Mesendoderm (in vitro differentiated cells): ENCODE measurements at regions not wholly inside any gene's neighbourhood (a gene's known extent, or its start where the extent isn't known, plus 50 kb on each side); places are given as distances from the start of the nearest gene placed in this dataset.

Experiments
- DNase-seq: peaks from one replicate; pipeline ENCODE4 v3.0.0; 2013
- H2AK5ac ChIP-seq: 2 replicates; pipeline ENCODE4 v1.6.1; 2013; ENCODE audit warnings: low read length, inconsistent platforms
- H2BK120ac ChIP-seq: 2 replicates; pipeline ENCODE4 v1.6.1; 2013; ENCODE audit warnings: low read depth, mild to moderate bottlenecking, low read length, moderate library complexity, mixed read lengths
- H2BK15ac ChIP-seq: replicated peaks from 2 replicates; pipeline ENCODE4 v1.6.1; 2013; ENCODE audit warnings: low read depth, mild to moderate bottlenecking, moderate library complexity
- H2BK5ac ChIP-seq: 2 replicates; pipeline ENCODE4 v1.6.1; 2013; ENCODE audit warnings: low read length, inconsistent platforms
- H3K18ac ChIP-seq: 2 replicates; pipeline ENCODE4 v1.6.1; 2013; ENCODE audit warnings: mild to moderate bottlenecking, low read length, mixed read lengths
- H3K23ac ChIP-seq: one replicate; pipeline ENCODE4 v1.6.1; 2013; ENCODE audit warnings: low read length
- H3K27ac ChIP-seq: 2 replicates; pipeline ENCODE4 v1.5.1; 2013; ENCODE audit warnings: low read depth, mild to moderate bottlenecking, inconsistent platforms, low read length, moderate library complexity
- H3K27me3 ChIP-seq: 2 replicates; pipeline ENCODE4 v1.6.1; 2013; ENCODE audit warnings: low read length, control low read depth, mild to moderate bottlenecking, inconsistent platforms; ENCODE audit not compliant: insufficient read depth, poor library complexity
- H3K36me3 ChIP-seq: 2 replicates; pipeline ENCODE4 v1.6.1; 2013; ENCODE audit warnings: low read length, inconsistent platforms; ENCODE audit not compliant: control insufficient read depth, insufficient read depth
- H3K4ac ChIP-seq: one replicate; pipeline ENCODE4 v1.6.1; 2013; ENCODE audit warnings: low read depth, mild to moderate bottlenecking, low read length, moderate library complexity
- H3K4me1 ChIP-seq: 2 replicates; pipeline ENCODE4 v1.6.1; 2013; ENCODE audit warnings: low read depth, low read length, inconsistent platforms; ENCODE audit not compliant: control insufficient read depth
- H3K4me2 ChIP-seq: 2 replicates; pipeline ENCODE4 v1.6.1; 2013; ENCODE audit warnings: low read length
- H3K4me3 ChIP-seq: 2 replicates; pipeline ENCODE4 v1.5.1; 2013; ENCODE audit warnings: mild to moderate bottlenecking, low read length
- H3K56ac ChIP-seq: one replicate; pipeline ENCODE4 v1.6.1; 2013; ENCODE audit warnings: low read length
- H3K79me1 ChIP-seq: 2 replicates; pipeline ENCODE4 v1.6.1; 2013; ENCODE audit warnings: low read length, inconsistent platforms
- H3K79me2 ChIP-seq: 2 replicates; pipeline ENCODE4 v1.6.1; 2013; ENCODE audit warnings: mild to moderate bottlenecking, low read length; ENCODE audit not compliant: control insufficient read depth, insufficient read depth
- H3K9ac ChIP-seq: 2 replicates; pipeline ENCODE4 v1.6.1; 2013; ENCODE audit warnings: low read length, inconsistent platforms
- H4K5ac ChIP-seq: one replicate; pipeline ENCODE4 v1.6.1; 2013; ENCODE audit warnings: low read length
- H4K8ac ChIP-seq: one replicate; pipeline ENCODE4 v1.6.1; 2013; ENCODE audit warnings: low read depth, mild to moderate bottlenecking, control low read depth, low read length, moderate library complexity
- WGBS: extraction: QIAGEN DNeasy Blood & Tissue Kit; methylation state at CpG from one replicate; pipeline ENCODE4 v1.1.7; 2013; ENCODE audit warnings: low lambda C conversion rate, missing lambda C conversion rate; ENCODE audit not compliant: insufficient coverage; ENCODE audit errors: extremely low coverage; 5-methylcytosine and 5-hydroxymethylcytosine counted together

GRCh38 chr3:110569073-110569472 is 502.5 kb upstream of the NECTIN3 start:
- Histone ChIP-seq H3K4me3 (no peak overlapping the region), H3K4me2 (no peak overlapping the region), H3K4me1 (no peaks in the 10 kb centered on the region)

DNA sequence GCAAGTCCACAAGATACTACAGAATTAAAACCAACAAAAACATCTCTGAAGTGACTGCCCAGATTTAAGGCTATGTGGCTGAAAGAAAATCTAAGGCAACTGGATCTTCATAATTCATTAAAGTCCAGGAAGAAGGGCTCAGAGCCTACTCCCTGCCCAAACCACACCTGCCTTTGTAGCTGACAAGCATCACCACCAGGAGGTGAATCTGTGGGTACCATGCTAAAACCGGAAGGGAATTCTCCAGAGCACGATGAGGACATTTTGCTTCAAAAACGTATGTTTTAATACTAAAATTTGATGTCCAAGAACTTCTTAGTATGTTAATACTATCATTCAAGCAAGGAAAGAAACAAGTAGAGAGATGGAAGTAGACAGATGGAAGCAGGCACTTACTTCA is 495.9 kb upstream of the NECTIN3 start:
- Histone ChIP-seq H3K18ac (no peak overlapping the region), H4K5ac (no peak overlapping the region), H2BK5ac (no peak overlapping the region), H4K8ac (no peak overlapping the region), H3K4ac (no peak overlapping the region), H3K27ac (no peak overlapping the region), H3K4me3 (no peak overlapping the region), H2BK15ac (no peak overlapping the region), H3K9ac (no peak overlapping the region), H3K36me3 (no peaks in the 10 kb centered on the region), H3K27me3 (no peaks in the 10 kb centered on the region), H3K4me1 (peaks cover 4% of the 10 kb centered on the region), H2BK120ac (no peak overlapping the region), H3K56ac (no peak overlapping the region), H3K79me1 (no peaks in the 10 kb centered on the region), H2AK5ac (no peak overlapping the region), H3K79me2 (no peaks in the 10 kb centered on the region), H3K4me2 (no peak overlapping the region), H3K23ac (no peak overlapping the region)
- DNase-seq: peak; percentile 41
- no CpG with 5 or more reads among the region's 3 CpGs for WGBS

More at GRCh38 chr3:110569073-110569472, 502.5 kb upstream of the NECTIN3 start:
- Histone ChIP-seq H3K79me2 (no peaks in the 10 kb centered on the region), H4K5ac (no peak overlapping the region), H3K27me3 (no peaks in the 10 kb centered on the region), H3K36me3 (no peaks in the 10 kb centered on the region), H3K4ac (no peak overlapping the region), H3K9ac (no peak overlapping the region), H2AK5ac (no peak overlapping the region), H3K23ac (no peak overlapping the region), H3K79me1 (no peaks in the 10 kb centered on the region), H2BK15ac (no peak overlapping the region), H2BK5ac (no peak overlapping the region), H4K8ac (no peak overlapping the region), H3K56ac (no peak overlapping the region), H2BK120ac (no peak overlapping the region), H3K27ac (no peak overlapping the region), H3K18ac (no peak overlapping the region)
- no peak for DNase-seq
- WGBS: no CpG with 5 or more reads among the region's 2 CpGs

DNA sequence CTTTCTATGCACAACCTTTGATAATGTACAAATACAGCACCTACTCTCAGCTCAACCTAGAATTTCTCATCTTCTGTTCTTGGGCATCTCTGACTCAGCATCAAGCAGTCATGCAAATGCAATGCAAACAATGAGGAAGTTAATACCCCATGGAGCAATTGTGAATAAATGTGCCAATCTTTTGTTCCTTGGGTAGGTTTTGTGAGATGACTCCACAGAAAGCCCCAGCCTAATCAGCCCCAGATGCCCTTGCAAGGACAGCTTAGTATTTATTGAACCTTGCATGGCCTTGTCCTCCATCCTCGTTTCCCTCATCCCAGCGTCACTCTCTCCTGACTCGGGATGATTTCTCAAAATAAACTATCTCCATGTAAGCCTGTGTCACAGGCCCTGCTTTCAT is 494.7 kb upstream of the NECTIN3 start:
- peak overlapping the region; percentile 17 for H3K56ac ChIP-seq
- DNase-seq: peak; percentile 95
- no peak overlapping the region for H4K8ac ChIP-seq
- peak overlapping the region; percentile 18 for H3K18ac ChIP-seq
- H4K5ac ChIP-seq: no peak overlapping the region
- H3K9ac ChIP-seq: no peak overlapping the region
- peaks cover 4% of the 10 kb centered on the region for H3K4me1 ChIP-seq
- no peak overlapping the region for H3K4me2 ChIP-seq
- H2BK5ac ChIP-seq: no peak overlapping the region
- H3K23ac ChIP-seq: no peak overlapping the region
- H3K79me2 ChIP-seq: no peaks in the 10 kb centered on the region
- H3K79me1 ChIP-seq: no peaks in the 10 kb centered on the region
- no peaks in the 10 kb centered on the region for H3K27me3 ChIP-seq
- no peak overlapping the region for H2BK120ac ChIP-seq
- H2AK5ac ChIP-seq: no peak overlapping the region
- H3K27ac ChIP-seq: no peak overlapping the region
- no peak overlapping the region for H3K4me3 ChIP-seq
- H2BK15ac ChIP-seq: no peak overlapping the region
- H3K36me3 ChIP-seq: no peaks in the 10 kb centered on the region
- WGBS: no CpG with 5 or more reads among the region's 3 CpGs
- H3K4ac ChIP-seq: peak overlapping the region; percentile 36

GRCh38 chr3:110577854-110578253 is 493.8 kb upstream of the NECTIN3 start:
- Histone ChIP-seq H3K79me1 (no peaks in the 10 kb centered on the region), H2BK120ac (no peak overlapping the region), H3K79me2 (no peaks in the 10 kb centered on the region), H4K5ac (no peak overlapping the region), H3K27ac (no peak overlapping the region), H3K23ac (no peak overlapping the region), H3K4me1 (peaks cover 4% of the 10 kb centered on the region), H3K4me3 (no peak overlapping the region), H2BK15ac (peak overlapping the region; percentile 74), H3K36me3 (no peaks in the 10 kb centered on the region), H3K4ac (no peak overlapping the region), H2BK5ac (no peak overlapping the region), H3K9ac (no peak overlapping the region), H3K4me2 (no peak overlapping the region), H4K8ac (no peak overlapping the region), H2AK5ac (no peak overlapping the region), H3K56ac (no peak overlapping the region), H3K18ac (no peak overlapping the region), H3K27me3 (no peaks in the 10 kb centered on the region)
- no CpG with 5 or more reads among the region's 2 CpGs for WGBS
- DNase-seq: no peak

- Histone ChIP-seq H2AK5ac (no peak overlapping the region), H3K79me2 (no peaks in the 10 kb centered on the region), H4K5ac (no peak overlapping the region), H3K4me2 (no peak overlapping the region), H3K4me3 (no peak overlapping the region), H3K23ac (no peak overlapping the region), H3K79me1 (no peaks in the 10 kb centered on the region), H3K36me3 (no peaks in the 10 kb centered on the region), H2BK120ac (no peak overlapping the region), H3K9ac (no peak overlapping the region), H3K27me3 (no peaks in the 10 kb centered on the region), H3K56ac (no peak overlapping the region), H2BK5ac (no peak overlapping the region), H3K18ac (peak overlapping the region; percentile 75), H2BK15ac (peak overlapping the region; percentile 92), H4K8ac (no peak overlapping the region), H3K4ac (no peak overlapping the region), H3K27ac (no peak overlapping the region), H3K4me1 (peaks cover 4% of the 10 kb centered on the region)
- DNase-seq: no peak
- WGBS: no CpG with 5 or more reads among the region's 4 CpGs
Observed at GRCh38 chr3:110579840-110580550, 491.6 kb upstream of the NECTIN3 start.
